ENCODE measurements at regions not wholly inside any gene's neighbourhood (a gene's known extent, or its start where the extent isn't known, plus 50 kb on each side); places are given as distances from the start of the nearest gene placed in this dataset.

DNA sequence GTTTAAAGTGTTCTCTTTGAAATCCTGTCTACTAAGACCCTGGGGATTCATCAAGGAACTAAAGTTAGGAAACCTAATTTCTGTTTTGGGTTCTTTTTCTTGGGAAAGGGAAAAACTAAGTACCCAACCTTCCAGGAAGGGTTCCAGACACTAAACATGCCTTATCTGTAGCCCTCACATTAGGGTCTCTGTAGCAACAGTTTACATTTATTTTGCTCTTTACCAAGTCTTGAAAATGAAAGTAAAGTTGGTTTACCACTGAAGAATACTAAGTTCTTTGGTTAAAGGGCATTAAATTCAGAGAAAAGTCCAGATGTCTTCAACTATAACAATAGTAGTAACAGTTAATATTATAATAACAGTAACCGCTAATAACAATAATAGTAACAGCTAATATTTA, 207.5 kb upstream of the CDKN3 start:
- TF ChIP-seq, protein P1, sequence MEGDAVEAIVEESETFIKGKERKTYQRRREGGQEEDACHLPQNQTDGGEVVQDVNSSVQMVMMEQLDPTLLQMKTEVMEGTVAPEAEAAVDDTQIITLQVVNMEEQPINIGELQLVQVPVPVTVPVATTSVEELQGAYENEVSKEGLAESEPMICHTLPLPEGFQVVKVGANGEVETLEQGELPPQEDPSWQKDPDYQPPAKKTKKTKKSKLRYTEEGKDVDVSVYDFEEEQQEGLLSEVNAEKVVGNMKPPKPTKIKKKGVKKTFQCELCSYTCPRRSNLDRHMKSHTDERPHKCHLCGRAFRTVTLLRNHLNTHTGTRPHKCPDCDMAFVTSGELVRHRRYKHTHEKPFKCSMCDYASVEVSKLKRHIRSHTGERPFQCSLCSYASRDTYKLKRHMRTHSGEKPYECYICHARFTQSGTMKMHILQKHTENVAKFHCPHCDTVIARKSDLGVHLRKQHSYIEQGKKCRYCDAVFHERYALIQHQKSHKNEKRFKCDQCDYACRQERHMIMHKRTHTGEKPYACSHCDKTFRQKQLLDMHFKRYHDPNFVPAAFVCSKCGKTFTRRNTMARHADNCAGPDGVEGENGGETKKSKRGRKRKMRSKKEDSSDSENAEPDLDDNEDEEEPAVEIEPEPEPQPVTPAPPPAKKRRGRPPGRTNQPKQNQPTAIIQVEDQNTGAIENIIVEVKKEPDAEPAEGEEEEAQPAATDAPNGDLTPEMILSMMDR (IDR thresholded peaks at IDR 0.05): no peak

DNA sequence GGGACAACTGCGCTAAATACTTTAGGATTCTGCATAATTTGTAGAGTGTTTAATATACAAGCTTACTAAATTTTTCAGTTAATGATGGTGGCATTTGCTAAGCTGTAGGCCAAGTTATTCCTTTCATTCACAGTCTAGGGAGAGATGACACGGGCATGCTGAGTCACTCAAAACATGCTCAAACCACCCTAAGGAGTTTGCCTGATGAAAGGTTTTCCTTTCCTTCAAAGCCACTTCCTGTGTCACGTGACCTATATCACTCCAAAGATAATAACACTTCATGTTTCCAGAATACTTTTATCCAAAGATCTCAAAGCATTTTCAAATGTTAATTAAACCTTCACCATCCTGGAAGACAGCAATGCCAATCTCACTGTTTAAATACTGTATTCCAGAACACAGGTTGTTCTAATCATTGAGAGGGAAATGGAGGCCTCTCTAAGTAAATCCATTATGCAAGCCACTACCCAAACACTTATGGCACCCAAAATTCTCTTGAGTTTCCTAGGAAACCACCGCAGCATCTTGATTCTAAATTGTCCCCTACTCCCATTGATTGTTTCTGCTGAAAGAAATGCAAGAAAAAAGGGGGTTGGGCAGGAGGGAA, 207.0 kb upstream of the CDKN3 start:
- TF ChIP-seq, protein P1 (IDR thresholded peaks at IDR 0.05): no peak

DNA sequence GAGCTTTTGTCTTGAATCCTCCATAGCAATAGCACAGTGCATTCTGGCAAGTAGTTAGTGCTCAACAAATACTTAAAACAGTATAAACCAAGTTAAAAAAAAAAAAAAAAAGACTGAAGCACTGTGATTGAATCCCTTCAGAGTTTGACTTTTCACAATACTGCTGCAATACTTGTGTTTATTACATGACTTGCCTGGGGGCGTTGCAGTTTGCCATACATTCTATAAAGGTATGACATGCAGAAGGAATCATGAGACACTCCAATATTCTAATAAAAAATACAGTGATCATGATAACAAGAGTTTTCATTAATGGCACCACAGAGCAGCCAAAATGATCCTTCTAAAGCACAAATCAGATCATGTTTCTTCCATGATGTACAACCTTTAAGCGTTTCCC, 205.0 kb upstream of the CDKN3 start:
- TF ChIP-seq, protein P1 (IDR thresholded peaks at IDR 0.05): no peak

DNA sequence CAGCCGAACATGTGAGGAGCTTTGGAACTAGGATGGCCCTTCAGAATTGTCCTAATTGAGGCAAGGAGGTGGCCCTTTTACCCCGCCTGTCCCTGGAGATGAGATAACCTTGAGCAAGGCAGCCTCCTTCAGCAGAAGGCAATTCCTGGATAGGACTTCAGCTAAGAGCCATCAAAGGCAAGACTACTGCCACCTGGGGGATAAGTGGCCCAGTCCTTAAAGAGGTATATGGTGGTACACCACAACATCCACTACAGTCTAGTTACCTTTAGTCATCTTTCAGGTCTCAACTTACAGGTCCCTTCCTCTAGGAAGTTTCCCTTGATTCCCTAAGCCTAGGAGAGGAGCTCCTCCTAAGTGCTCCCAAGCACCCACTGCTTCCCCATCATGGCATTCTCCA, 204.2 kb upstream of the CDKN3 start:
- TF ChIP-seq, protein P1 (IDR thresholded peaks at IDR 0.05): no peak

DNA sequence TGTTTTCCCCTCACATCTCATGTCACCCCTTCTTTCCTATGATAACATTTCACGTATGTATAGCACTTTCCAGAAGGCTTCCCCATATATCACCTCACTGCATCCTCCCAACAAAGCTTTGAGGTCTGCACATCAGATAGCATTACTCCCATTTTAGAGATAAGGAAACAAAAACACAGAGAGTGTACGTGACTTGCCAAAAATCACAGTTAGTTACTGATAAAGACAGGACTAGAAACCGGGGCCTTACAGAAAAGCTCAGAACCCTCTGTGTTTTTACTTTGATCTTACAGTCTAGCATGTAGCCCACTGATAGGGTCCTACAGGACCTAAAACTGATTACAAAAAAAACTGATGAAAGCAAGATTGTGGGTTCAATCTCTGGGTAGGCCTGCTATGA, 202.9 kb upstream of the CDKN3 start:
- TF ChIP-seq, protein P1 (IDR thresholded peaks at IDR 0.05): no peak

DNA sequence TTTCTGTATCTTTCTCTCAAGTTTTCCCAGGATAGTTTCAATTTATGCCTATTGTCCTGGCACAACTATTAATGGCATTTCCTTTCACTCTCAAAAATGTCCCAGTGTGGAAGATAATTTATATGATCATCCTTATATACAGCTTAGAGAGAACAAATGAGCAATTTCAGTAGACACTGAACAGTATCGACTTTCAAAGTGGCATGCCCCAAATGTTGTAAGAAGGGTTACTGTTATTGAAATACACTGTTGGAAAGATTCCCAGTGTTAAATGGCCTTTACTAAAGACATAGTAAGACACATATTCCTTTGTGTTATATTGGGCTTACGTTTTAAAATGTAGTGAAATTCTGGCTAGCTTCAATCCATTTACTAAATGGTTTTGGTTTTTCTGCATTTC, 202.3 kb upstream of the CDKN3 start:
- TF ChIP-seq, protein P1 (IDR thresholded peaks at IDR 0.05): no peak

DNA sequence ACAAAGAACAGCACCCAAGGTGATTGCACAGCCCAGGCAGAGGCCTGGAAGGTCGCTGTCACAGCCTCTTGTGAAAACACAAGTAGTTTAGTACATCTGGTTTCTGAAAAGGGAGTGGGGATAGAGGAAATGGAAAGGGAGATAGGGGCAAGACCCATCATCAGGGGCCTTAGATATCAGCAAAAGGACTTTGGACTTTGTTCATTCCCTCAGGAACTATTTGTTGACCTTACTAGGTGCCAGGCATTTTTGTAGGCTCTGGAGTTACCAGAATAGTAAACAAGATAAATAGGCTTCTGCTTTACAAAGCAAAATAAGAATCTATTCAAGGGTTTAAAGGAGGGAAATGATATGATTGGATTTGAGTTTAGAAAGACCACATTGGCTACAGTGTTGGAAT, 199.4 kb upstream of the CDKN3 start:
- TF ChIP-seq, protein P1 (IDR thresholded peaks at IDR 0.05): no peak

DNA sequence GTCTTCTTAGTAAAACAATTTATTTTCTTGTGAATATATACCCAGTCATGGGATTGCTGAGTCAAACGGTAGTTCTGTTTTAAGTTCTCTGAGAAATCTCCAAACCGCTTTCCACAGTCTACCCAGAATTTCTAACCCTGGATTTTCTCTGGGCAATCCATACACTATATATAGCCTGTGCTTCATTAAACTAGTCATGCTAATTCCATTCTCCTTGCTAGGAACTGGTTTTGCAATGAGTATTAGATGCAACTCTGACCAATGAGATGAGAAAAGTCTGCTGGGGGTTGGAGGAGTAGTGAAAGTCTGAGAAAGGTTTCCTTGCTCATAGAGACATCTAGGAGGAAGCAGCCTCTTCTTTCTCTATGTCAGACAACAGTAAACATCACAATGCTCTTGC, 196.1 kb upstream of the CDKN3 start:
- TF ChIP-seq, protein P1 (IDR thresholded peaks at IDR 0.05): no peak

Data from LNCAP (cell line).